Glomerular visceral epithelial cell (primary cell): ENCODE measurements at regions not wholly inside any gene's neighbourhood (a gene's known extent, or its start where the extent isn't known, plus 50 kb on each side); places are given as distances from the start of the nearest gene placed in this dataset.

Experiments used
- DNase-seq: peaks from one replicate; pipeline ENCODE4 v3.0.0-alpha.2; 2016; ENCODE audit errors: extremely low spot score

DNA sequence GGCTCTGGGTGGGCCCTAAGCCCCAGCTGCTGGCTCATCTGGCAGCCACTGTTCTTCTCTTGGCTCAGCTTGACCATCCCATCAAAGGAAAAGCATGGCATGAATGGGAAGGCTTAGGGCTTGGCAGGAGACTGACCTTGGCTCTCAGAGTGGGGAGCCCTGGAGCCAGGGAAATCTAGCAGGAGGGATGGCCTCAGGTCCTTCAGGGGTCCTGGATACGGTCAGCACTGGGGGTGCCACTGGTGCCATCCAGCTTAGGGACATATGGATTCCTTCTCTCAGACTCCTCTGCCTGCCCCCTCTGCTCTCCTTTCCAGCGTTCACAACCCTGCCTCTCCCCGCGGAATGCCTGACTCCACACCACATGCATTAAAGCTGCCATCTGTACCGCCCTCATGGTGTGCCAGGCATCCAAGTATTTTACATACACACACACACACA lies 165.5 kb upstream of the HAAO start:
- DNase-seq: no peak

DNA sequence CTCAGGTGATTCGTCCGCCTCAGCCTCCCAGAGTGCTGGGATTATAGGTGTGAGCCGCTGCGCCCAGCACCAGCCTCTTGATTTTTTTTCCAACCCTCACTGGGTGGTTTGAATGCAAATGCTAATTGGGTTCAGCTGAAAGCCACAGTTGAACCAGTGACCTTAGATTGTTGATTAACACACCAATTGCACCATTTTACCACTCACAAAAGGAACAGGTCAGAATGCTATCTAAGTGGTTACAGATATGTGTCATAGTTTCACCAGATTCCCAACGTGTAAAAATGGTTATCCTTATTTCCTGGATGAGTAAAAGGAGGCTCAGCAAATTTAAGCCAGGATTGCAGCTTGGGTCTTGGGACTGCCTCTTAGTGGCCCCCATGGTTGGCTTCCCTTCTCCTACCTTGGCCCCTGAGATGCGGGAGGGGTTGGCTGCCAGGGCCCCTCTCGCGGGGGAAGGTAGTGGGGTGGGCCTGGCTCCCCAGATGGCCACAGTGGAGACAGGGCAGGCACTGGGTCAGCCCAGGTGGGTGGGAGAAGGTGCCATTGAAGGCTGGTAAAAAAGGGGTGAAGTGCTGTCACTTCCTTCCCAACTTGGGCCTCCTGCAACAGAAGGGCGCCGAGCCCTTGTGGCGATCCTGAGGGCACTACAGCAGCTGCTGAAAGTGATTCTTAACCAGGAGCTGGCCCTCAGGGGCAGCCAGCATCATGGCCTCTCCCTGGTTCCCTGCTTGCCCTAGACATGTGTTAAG lies 164.9 kb upstream of the HAAO start:
- peak; percentile 74 for DNase-seq

DNA sequence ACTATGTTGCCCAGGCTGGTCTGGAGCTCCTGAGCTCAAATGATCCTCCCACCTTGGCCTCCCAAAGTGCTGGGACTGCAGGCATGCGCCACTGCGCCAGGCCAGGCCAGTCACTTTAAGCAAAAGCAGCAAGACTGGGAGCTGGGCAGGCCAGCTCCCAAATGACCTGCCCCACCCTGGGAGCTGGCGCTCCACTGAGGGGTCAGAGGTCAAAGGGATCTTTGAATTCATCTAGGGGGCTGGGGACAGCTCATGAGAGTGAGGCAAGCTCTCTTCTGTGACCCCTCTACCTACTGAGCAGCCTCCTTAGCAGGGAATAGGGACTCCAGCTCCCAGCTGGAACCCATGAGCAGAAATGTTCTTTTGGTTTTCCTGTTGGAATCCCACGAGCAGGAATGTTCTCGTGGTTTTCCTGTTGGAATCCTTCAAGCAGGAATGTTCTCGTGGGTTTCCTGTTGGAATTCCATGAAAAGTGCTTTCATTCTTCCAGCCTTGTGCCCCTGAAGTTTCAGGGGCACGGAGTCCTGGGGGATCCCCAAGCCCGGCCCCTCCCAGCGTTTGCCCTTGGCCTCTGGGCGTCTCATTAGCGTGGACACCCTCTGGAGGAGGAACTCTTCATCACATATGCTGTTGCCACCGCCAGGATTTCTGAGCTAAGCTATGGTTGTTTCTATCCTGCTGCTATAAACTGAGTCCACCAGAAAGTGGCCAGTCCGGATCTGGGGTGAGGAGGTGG lies 162.0 kb upstream of the HAAO start:
- DNase-seq: peak; percentile 43

DNA sequence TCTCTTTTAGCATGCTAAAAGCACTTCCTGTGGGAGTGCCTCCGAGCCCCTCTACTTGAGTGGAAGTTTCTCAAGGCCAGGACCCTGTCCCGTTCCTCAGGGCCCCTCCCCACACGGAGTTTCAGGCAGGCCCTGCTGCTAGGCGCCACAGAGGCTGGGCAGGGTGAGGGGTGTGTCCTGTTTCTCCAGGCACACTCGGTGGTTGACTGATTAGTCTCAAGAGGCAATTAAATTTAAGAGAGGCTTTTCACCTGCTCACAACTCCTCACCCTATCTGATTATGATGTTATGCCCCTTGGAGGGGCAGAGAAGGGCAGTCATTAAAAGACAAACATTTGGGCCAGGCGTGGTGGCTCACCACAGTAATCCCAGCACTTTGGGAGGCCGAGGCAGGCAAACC lies 160.8 kb upstream of the HAAO start:
- DNase-seq: no peak

DNA sequence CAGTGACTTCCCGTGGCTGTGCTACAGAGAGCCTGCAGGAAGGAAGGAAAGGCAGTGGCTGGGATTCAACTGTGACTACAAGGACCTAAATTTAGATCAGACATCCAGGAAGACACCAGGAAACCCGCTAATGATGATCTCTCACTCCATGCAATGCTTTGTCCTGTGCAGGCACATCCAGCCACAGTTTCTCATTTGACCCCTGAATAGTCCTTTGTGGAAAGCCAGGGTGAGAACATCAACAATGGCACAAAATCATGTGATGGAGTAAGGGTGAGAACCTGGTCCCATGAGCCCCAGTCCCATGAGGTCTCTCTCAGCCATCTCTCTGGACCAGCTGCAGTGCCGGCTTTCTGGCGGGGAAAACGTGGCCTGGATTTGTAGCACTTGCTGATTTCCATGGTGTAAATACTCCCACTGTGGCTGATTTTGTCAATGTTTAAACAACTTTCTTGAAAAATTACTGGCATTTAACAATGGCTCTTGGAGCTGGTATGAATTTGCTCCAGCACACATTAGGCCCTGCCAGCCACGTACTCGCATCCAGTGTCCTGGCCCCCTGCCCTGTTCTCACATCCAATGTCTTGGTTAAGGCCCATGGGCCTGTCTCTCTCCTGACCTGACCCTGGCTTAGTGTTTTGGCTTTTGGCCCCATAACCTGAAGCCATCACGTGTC lies 159.0 kb upstream of the HAAO start:
- no peak for DNase-seq

DNA sequence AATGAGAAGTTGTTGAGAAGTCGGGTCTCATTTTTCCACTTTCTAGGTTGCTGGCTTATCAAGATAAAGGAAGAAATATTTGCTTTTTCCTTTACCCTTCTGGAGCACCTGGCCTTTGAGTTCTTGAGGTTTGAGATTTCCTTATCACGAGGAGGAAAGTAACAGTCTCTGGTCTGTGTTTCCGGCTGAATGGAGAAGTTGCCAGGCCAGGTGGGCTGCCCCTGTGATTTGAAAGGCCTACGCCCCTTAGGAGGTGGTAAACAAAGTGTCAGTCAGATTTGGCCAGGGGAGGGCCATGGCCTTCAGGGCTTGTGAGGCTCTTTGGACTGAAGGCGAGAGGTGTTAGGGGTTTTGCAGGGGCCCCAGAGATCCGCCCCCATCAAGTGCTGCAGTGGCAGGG lies 156.7 kb upstream of the HAAO start:
- no peak for DNase-seq

DNA sequence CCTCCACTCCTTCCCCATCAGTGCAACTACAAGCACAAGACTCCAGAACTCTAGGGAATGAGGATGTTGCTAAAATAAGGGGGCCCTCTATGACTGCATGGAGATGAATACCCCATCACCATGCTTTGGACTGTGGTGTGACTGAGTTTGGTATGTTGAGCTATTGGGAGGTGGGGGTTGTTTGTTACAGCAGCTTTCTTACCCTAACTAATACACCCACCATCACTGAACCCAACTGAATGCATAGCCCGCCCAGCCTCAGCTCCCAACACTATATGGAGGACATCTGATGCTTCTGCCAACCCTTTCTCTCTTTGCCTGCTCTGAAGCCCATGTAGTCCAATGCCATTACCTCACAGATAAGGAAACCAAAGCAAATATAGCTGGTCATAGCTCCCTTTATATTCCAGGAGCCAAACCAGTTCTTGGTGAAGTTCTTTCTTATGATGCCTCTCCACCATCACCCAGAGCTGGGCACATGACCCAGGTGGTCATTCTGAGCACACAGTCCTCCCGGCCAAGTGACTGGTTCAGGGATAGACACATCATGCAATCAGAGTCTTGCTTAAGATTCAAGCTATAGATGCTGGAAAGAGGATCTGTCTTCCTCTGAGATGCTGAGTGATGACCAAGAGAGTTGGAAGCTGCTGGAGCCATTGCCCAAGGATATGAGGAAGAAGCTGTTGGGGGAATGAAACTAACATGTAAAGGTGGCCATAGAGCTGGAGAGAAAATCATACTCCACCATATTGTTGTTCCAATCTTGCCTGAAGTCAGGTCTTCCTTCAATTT lies 155.6 kb upstream of the HAAO start:
- DNase-seq: no peak

DNA sequence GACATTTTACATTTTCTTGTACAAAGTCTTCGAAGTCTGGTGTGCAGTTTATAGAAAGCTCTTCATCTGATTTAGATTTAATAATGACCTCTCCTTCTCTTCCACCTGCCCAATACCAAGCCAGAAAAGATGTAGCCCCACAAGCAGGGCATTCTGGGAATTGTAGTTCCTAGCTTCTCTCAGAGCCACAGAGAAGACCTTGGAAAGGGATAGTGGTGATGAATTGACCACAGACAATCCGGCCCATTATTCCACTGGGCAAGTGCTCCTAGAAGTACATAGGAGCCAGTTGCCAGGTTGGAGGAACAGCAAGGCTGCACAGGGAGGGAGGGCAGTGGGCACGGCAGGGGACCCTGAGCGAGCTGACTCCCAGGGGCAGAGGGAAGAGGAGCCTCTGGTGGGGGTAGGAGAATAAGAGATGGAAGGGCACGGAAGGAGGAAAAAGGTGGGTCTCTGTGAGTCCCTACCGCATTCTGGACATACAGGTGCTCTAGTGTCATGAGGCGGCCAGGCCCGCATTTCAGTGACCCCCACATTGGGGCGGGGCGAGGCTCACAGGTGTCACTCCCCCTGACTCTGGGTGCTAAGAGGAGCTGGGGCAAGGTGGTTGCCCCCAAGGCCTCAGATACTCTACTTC lies 152.5 kb upstream of the HAAO start:
- DNase-seq: peak; percentile 33

DNA sequence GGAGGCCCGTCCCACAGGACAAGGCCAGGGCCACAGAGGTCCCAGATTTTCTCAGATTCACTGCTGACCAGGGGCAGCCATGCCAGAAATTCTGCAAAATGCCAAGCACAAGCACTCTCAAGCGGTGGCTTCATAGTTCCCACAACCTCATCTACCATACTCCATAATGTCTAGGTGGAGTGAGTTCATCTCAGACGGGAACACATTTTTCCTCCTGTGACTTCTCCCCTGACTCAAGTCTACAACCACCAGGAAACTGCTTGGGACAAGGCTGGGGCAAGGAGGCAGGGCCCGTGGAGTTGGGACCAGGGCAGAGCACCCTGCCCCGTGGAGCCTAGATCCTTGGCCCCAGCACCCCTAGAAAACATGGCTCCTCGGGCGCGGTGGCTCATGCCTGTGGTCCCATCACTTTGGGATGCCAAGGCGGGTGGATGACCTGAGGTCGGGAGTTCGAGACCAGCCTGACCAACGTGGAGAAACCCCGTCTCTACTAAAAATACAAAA lies 150.7 kb upstream of the HAAO start:
- DNase-seq: no peak

DNA sequence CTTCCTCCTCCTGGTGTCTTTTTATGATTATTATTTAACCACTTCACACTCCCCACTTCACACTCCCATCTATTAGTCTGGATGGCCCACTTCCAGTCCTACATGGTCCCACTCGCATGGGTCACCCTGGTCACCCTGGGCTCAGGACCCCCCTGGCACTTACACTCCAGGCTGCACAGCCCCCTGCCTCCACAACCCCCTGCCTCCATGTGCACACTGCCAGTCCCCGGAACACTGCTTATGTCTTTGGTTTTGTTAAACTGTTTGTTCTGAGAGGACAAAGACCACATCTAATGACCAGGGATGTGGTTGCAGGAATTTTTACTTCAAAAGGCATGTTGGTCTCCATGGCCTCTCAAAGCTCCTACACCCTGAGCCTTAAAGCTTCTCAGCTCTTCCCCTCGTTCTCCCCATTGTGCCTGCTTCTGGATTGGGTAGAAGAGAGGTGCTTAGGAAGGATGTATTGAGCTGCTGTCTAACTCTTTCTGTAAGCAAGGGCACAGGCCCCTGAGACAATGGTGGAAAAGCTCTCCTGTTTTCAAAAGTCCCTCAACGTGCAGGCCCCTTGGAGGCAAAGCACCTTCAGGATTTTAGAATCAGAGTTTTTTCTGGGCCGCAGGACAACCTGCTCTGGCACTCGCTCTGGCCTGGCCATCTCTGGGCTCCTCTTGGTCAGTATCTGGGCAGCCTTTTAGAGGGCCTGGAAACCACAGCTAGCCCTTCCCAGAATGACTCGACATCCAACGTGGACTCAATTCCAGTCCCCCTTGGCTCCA lies 150.0 kb upstream of the HAAO start:
- no peak for DNase-seq

DNA sequence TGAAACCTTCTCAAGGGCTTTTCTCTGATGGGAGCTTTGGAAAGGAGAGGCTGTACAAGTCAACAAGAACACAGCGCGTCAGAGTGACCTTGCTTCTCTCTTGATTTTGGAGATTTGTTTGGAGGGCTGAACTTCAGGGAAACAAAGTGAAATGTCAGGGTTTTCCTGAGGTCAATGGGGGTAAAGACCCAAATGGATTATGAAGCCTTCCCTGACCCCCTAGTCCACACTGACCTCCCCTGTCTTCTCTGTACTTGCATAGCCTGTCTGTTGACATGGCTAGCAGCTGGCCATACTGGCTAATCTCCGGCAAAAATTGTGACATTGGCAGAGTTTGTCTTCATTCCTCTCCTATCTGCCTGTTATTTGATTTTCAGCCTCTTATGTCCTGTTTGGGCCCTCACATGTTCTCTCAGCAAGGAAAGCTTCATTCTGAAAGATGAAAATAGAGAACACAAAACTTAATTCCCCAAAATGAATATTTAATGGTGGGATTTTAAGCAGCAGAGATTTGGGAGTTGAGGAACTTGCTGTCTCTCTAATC lies 149.3 kb upstream of the HAAO start:
- no peak for DNase-seq

DNA sequence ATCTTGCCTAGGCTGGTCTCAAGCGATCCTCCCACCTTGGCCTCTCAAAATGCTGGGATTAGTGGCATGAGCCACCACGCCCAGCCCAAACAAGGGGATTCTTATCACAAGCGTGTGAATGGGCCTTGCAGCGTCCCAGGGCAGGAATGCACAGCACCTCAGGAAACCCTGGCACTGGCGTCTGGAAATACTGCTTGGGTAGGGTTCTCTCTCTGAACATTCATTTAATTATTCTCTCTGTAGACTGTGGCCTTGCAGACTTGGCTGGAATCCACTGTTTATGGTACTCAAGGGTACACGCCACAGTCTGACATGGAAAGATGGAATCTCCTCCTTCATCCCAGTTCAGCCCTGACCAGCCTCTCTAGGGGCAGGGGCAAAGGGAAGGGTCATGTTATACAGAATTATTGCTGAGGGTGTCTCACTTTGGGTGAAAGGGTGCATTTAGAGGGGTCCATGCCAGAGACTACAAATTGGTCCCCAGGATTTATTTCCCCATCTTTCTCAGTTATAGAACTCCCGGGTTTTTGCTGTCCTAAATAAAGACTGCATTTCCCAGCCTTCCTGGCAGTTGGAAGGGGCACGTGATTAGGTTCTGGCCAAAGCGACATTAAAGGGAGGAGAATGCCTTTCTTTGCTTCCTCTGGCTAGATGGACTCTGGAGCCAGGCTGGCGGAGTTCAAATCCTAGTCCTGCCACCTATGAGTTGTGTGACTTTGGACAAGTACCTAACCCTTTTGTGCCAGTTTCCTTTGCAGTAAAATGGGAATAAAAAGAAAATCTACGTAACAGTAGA lies 147.2 kb upstream of the HAAO start:
- no peak for DNase-seq

DNA sequence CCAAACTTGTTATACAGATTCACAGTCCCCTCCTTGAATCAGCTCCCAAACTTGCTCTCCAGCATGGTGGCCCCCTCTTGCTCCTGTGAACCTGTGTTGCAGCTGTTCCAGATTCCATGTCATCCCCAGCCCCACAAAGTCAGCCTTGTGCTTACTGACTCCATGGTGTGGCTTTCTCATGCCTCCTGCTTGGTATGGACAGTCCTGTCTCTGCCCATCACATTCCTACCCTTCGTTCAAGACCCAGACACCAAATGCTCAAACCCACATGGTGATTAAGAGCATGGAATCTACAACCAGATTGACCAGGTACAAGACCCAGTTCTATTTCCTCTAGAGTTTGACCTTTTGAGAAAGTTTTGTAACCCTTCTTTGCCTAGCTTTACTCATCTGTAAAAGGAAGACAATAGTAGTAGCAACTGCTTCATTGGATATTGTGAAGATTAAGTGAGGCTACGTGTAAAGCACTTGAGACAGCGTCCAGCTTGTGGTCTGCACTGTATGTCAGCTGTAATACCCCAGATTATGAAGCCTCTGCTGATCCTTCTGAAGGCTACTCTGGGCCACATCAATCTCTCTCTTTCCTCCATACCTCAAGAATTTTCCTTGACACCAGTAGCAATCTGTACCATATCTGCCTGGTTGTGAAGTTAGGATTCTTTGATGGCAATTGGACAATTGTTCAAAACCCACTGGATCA lies 146.4 kb upstream of the HAAO start:
- DNase-seq: no peak

DNA sequence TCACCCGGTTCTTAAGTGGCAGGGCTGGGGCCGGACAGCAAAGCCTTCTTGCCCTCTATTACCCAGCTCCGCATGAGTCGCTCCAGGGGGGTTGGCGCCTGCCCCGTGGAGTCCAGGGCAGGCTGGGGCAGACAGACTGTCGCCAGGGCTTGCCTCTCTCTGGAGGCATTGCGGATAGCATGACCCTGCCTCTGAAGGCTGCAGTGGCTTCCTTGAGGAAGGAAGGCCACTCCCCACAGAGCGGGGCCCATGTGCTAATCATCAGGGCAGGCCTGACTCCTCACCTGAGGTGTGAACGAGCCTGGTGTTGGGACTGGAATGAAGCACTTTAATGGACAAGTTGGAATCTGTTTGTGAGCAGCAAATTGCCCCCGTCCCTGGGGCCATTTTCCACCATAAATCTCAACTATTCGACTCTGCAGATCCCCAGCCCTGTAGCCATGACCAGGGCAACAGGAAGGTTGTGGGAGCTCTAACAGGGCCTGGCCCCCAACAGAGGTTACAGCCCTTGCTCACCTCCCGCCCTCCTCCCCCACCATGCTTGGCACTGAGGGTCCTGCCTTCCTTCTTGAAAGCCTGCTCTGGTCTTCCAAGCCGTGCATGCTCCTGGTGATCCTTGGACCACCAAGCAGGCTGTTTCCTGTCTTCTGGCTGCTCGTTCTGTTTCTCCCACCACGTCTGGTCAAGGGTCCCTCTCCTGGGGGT lies 144.9 kb upstream of the HAAO start:
- no peak for DNase-seq

DNA sequence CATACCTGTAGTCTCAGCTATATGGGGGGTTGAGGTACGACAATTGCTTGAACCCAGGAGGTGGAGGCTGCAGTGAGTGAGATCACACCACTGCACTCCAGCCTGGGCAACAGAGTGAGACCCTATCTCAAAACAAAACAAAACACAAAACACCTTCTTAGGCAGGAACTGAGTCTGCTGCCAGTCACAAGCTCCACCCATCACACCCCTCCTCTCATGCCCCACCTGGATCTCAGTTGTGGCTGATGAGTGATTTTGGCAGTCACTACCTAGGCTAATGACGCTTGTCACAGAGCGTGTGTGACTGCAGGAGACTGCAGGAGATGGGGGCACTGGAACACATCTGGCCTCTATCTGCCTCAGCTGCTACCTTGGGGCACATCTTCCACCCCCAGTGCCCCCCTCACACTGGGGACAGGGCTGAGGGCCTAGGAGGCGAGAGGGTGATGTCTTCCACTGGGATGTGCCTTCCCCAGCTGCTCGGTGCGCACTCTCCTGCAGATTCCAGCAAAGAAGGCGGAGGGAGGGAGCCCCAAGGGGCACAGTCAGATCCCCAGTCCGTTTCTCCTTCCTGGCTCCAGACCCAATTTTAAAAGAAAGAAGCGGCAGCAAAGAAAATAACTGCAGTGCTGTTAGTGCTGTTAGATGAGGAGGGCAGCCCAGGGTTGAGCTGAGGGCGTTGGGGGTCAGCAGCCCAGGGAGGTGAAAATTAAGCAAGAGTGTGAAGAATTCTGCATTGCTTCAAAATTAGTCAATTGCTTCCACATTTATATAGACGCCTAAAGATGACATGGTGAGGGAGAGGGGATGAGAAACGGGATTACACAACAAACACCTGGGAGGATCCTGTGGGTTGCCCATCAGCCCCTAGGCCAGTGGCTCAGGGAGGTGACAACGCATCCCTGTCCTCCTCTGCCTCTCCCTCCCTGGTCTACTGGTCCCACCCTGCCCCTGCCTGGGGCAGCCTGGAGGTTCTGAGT lies 143.6 kb upstream of the HAAO start:
- no peak for DNase-seq

DNA sequence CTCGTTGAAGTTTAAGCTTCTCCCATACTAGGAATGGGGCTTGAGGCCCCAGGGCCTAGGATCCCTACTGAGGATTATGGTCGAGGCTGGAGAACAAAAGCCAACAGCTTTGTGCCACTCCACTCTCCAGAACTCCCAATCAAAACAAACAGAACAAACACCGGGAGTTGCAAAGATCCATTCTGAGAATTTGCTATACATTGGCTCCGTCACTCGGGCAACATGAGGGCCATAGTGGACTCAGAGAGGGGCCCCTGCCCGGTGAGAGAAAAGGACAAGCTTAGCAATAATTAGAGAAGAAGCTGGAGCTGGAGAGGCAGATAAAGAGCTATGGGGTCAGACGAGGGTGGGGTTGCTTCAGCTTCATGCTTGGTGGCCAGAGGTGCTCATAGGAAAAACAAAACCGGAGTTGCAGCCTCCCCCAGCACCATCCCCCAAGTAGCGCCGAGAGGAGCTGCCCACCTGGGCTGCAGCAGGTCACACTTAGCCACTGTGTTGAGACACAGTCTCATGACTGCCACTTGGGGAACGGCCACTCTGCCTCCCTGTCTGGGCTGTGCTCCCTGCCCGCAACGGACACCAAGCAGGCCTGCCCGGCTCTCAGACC lies 142.3 kb upstream of the HAAO start:
- no peak for DNase-seq
